Neural cell (in vitro differentiated cells): ENCODE measurements at regions not wholly inside any gene's neighbourhood (a gene's known extent, or its start where the extent isn't known, plus 50 kb on each side); places are given as distances from the start of the nearest gene placed in this dataset.
"Not testable (repeated sequence)": the region's sequence is repeated elsewhere in the genome, so short reads cannot be mapped to it uniquely, and the experiment has no call there.

Experiments used
- H2AFZ ChIP-seq: fragments of 200-600, 300-800 bp; sonication (generic), shearing (Covaris generic); 2 replicates; pipeline ENCODE4 v1.6.0; 2014; ENCODE audit warnings: low read depth, mild to moderate bottlenecking, antibody characterized with exemption, low read length, moderate library complexity
- H3F3A ChIP-seq: fragments of 200-600 bp; shearing (Covaris generic); 2 replicates; pipeline ENCODE4 v1.6.1; 2016; ENCODE audit warnings: mild to moderate bottlenecking, moderate library complexity, mixed read lengths, antibody characterized with exemption, low read length; ENCODE audit not compliant: insufficient read depth, poor library complexity, severe bottlenecking
- H3K27ac ChIP-seq: fragments of 200-600, 300-800 bp; sonication (generic), shearing (Covaris generic); 2 replicates; pipeline ENCODE4 v1.5.1; 2014; ENCODE audit warnings: mild to moderate bottlenecking, low read length, moderate library complexity
- H3K27me3 ChIP-seq: fragments of 300-800, 200-600 bp; sonication (generic), shearing (Covaris generic); 2 replicates; pipeline ENCODE4 v1.6.0; 2014; ENCODE audit warnings: mild to moderate bottlenecking, low read depth, low read length, moderate library complexity; ENCODE audit not compliant: insufficient read depth
- H3K36me3 ChIP-seq: fragments of 300-800, 200-600 bp; sonication (generic), shearing (Covaris generic); 2 replicates; pipeline ENCODE4 v1.5.1; 2014; ENCODE audit warnings: mild to moderate bottlenecking, antibody characterized with exemption, low read length, moderate library complexity; ENCODE audit not compliant: insufficient read depth
- H3K4me2 ChIP-seq: fragments of 300-800, 200-600 bp; sonication (generic), shearing (Covaris generic); 2 replicates; pipeline ENCODE4 v1.6.0; 2014; ENCODE audit warnings: mild to moderate bottlenecking, low read length
- H3K4me3 ChIP-seq: fragments of 300-800, 200-600 bp; sonication (generic), shearing (Covaris generic); 2 replicates; pipeline ENCODE4 v1.5.1; 2014; ENCODE audit warnings: mild to moderate bottlenecking, low read length, moderate library complexity
- H3K79me2 ChIP-seq: fragments of 200-600 bp; shearing (Covaris generic); replicated peaks from 2 replicates; pipeline ENCODE4 v1.6.0; 2014; ENCODE audit warnings: mild to moderate bottlenecking, low read length, moderate library complexity; ENCODE audit not compliant: insufficient read depth
- H3K9ac ChIP-seq: fragments of 300-800, 200-600 bp; sonication (generic), shearing (Covaris generic); 2 replicates; pipeline ENCODE4 v1.6.1; 2016; ENCODE audit warnings: mild to moderate bottlenecking, low read length, mixed read lengths
- H3K9me2 ChIP-seq: fragments of 200-600 bp; shearing (Covaris generic); 2 replicates; pipeline ENCODE4 v1.6.1; 2016; ENCODE audit warnings: mild to moderate bottlenecking, low read length, mixed read lengths; ENCODE audit not compliant: insufficient read depth
- H3K9me3 ChIP-seq: fragments of 200-600, 300-800 bp; sonication (generic), shearing (Covaris generic); 2 replicates; pipeline ENCODE4 v1.6.1; 2016; ENCODE audit warnings: mild to moderate bottlenecking, mixed run types, low read length, moderate library complexity, mixed read lengths
- H4K20me1 ChIP-seq: fragments of 200-600 bp; shearing (Covaris generic); 2 replicates; pipeline ENCODE4 v1.6.1; 2016; ENCODE audit warnings: mild to moderate bottlenecking, mixed run types; ENCODE audit not compliant: insufficient read depth
- CTCF ChIP-seq: fragments of 450-650 bp; IDR thresholded peaks from 2 replicates; pipeline ENCODE4 v1.5.1; 2014; ENCODE audit warnings: antibody characterized with exemption, mild to moderate bottlenecking, moderate library complexity; ENCODE audit not compliant: poor library complexity, severe bottlenecking
- EP300 ChIP-seq: fragments of 450-650 bp; conservative IDR thresholded peaks from 2 replicates; pipeline ENCODE4 v1.6.1; 2014; ENCODE audit warnings: antibody characterized with exemption, mild to moderate bottlenecking, moderate library complexity; ENCODE audit not compliant: poor library complexity, severe bottlenecking
- EZH2 ChIP-seq: fragments of 200-600, 300-800 bp; shearing (Covaris generic), sonication (generic); IDR thresholded peaks from 2 replicates; pipeline ENCODE4 v1.6.1; 2014; ENCODE audit warnings: antibody characterized with exemption, low read length, borderline replicate concordance, mild to moderate bottlenecking; ENCODE audit not compliant: insufficient read depth, poor library complexity, severe bottlenecking
- MXI1 ChIP-seq: fragments of 450-650 bp; conservative IDR thresholded peaks from 2 replicates; pipeline ENCODE4 v1.6.1; 2014; ENCODE audit warnings: antibody characterized with exemption, mild to moderate bottlenecking; ENCODE audit not compliant: poor library complexity, severe bottlenecking
- POLR2AphosphoS5 ChIP-seq: IDR thresholded peaks from 2 replicates; pipeline ENCODE4 v1.6.1; 2012
- RAD21 ChIP-seq: fragments of 450-650 bp; conservative IDR thresholded peaks from 2 replicates; pipeline ENCODE4 v1.6.1; 2014; ENCODE audit warnings: antibody characterized with exemption, mild to moderate bottlenecking, moderate library complexity
- REST ChIP-seq: IDR thresholded peaks from 2 replicates; pipeline ENCODE4 v1.6.1; 2012; ENCODE audit warnings: borderline replicate concordance
- SMC3 ChIP-seq: fragments of 450-650 bp; conservative IDR thresholded peaks from 2 replicates; pipeline ENCODE4 v1.6.1; 2014; ENCODE audit warnings: antibody characterized with exemption, mild to moderate bottlenecking, moderate library complexity; ENCODE audit not compliant: poor library complexity
- TAF1 ChIP-seq: IDR thresholded peaks from 2 replicates; pipeline ENCODE4 v1.6.1; 2012; ENCODE audit warnings: low read depth

GRCh38 chr5:135095052-135095715, 61.2 kb upstream of the PITX1 start:
- Histone ChIP-seq H3K79me2 (no peaks in the 10 kb centered on the region), H3K4me2 (no peak overlapping the region), H3K36me3 (no peaks in the 10 kb centered on the region), H3K9me3 (no peaks in the 10 kb centered on the region), H3K27me3 (no peaks in the 10 kb centered on the region), H3K9ac (no peak overlapping the region), H3K4me3 (no peak overlapping the region), H3K27ac (no peak overlapping the region), H2AFZ (no peak overlapping the region), H3F3A (no peaks in the 10 kb centered on the region), H4K20me1 (no peaks in the 10 kb centered on the region), H3K9me2 (no peaks in the 10 kb centered on the region)
- TF ChIP-seq SMC3 = no peak

- Histone ChIP-seq H3K79me2 (no peaks in the 10 kb centered on the region), H3K9me3 (no peaks in the 10 kb centered on the region), H2AFZ (no peak overlapping the region), H3K9ac (no peak overlapping the region), H3K9me2 (no peaks in the 10 kb centered on the region), H3K27ac (no peak overlapping the region), H3K36me3 (no peaks in the 10 kb centered on the region), H3K4me3 (no peak overlapping the region), H3F3A (no peaks in the 10 kb centered on the region), H3K4me2 (no peak overlapping the region), H4K20me1 (no peaks in the 10 kb centered on the region), H3K27me3 (no peaks in the 10 kb centered on the region)
- TF ChIP-seq EP300 (no peak), CTCF (no peak), EZH2 (no peak), RAD21 (no peak), SMC3 (no peak), POLR2AphosphoS5 (no peak), MXI1 (no peak), REST (no peak), TAF1 (no peak)
These were observed 60.5 kb upstream of the PITX1 start for GRCh38 chr5:135094339-135095051.

- H3K9ac ChIP-seq, H3F3A ChIP-seq, H3K9me3 ChIP-seq, H2AFZ ChIP-seq, H3K36me3 ChIP-seq, H4K20me1 ChIP-seq, H3K79me2 ChIP-seq, H3K9me2 ChIP-seq, H3K27me3 ChIP-seq, H3K4me3 ChIP-seq, H3K27ac ChIP-seq, H3K4me2 ChIP-seq: not testable (repeated sequence)
These were observed 59.5 kb upstream of the PITX1 start for GRCh38 chr5:135093483-135093882.
